A549 (cell line): ENCODE measurements at regions not wholly inside any gene's neighbourhood (a gene's known extent, or its start where the extent isn't known, plus 50 kb on each side); places are given as distances from the start of the nearest gene placed in this dataset.

ENCODE experiments used
- BHLHE40 ChIP-seq: IDR thresholded peaks from 2 replicates; pipeline ENCODE4 v1.6.1; 2012; ENCODE audit warnings: low read depth, low read length, inconsistent platforms
- CTCF ChIP-seq: fragments of >200 bp; sonication (Bioruptor Twin); formaldehyde crosslinking; IDR thresholded peaks from 3 replicates; pipeline ENCODE4 v1.5.1; 2016
- ELK1 ChIP-seq: fragments of 150-350 bp; IDR thresholded peaks from 2 replicates; pipeline ENCODE4 v1.6.1; 2014; ENCODE audit warnings: low read depth, mild to moderate bottlenecking, low read length
- EP300 ChIP-seq, 2 experiments: fragments of >200 bp; sonication (Bioruptor Twin); formaldehyde crosslinking; IDR thresholded peaks; 2 replicates in 1 of 2; 3 replicates in 1 of 2; pipeline ENCODE4 v1.6.1; 2016 to 2017
- HOXB5 ChIP-seq: fragments of 250-450 bp; sonication (Bioruptor Pico); IDR thresholded peaks from 2 replicates; pipeline ENCODE4 v1.5.0; 2020; ENCODE audit warnings: mild to moderate bottlenecking, moderate library complexity
- MAX ChIP-seq: IDR thresholded peaks from 2 replicates; pipeline ENCODE4 v1.6.1; 2012
- POLR2A ChIP-seq: IDR thresholded peaks from 2 replicates; pipeline ENCODE4 v1.6.1; 2012; ENCODE audit warnings: mild to moderate bottlenecking, low read length
- REST ChIP-seq: fragments of 200-600 bp; sonication (generic); IDR thresholded peaks from 2 replicates; pipeline ENCODE4 v1.6.1; 2016; ENCODE audit warnings: antibody characterized with exemption, mild to moderate bottlenecking, moderate library complexity
- RFX5 ChIP-seq: fragments of 450-650 bp; IDR thresholded peaks from 2 replicates; pipeline ENCODE4 v1.7.1; 2014; ENCODE audit warnings: antibody characterized with exemption, mild to moderate bottlenecking, moderate library complexity
- SMC3 ChIP-seq: fragments of >200 bp; sonication (Bioruptor Twin); formaldehyde crosslinking; IDR thresholded peaks from 3 replicates; pipeline ENCODE4 v1.6.1; 2018; ENCODE audit warnings: inconsistent platforms

- TF ChIP-seq CTCF = no peak
- no peak for TF ChIP-seq REST
- no peak for TF ChIP-seq BHLHE40
- no peak for TF ChIP-seq ELK1
- no peak for TF ChIP-seq RFX5
- no peak for TF ChIP-seq HOXB5 (CRISPR knock-in tag)
- no peak for TF ChIP-seq SMC3
- TF ChIP-seq POLR2A = no peak
- no peak for TF ChIP-seq MAX
- TF ChIP-seq EP300 (IDR thresholded peaks at IDR 0.05) = no peak
Measured at GRCh38 chr2:239475161-239476028, 74.6 kb upstream of the HDAC4 start.
